ENCODE measurements at regions not wholly inside any gene's neighbourhood (a gene's known extent, or its start where the extent isn't known, plus 50 kb on each side); places are given as distances from the start of the nearest gene placed in this dataset.

GRCh38 chr7:114755856-114756255 lies 166.0 kb upstream of the MDFIC start:
- no peak for DNase-seq

GRCh38 chr7:114758661-114759227 lies 163.2 kb upstream of the MDFIC start:
- no peak for DNase-seq

- no peak for DNase-seq
Observed at GRCh38 chr7:114759347-114760062, 162.4 kb upstream of the MDFIC start.

DNA sequence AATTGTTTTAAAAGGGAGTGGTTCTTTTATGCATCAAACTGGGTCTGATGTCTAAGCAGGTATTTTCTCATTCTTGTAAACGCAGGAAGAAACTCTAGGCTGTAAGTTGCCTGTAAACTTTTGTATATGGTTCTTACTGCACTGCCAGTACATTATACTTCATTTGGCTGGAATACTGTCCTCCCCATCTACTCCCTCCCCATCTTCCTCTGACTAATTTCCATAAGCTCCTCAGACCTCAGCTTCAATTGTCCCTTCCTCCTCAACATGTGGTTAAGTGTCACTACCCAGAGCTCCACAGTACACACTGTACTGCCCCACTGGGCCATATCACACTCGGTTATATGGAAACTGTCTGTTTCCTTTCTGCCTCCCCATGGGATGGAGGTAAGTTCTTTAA lies 161.4 kb upstream of the MDFIC start:
- DNase-seq, result no peak

DNA sequence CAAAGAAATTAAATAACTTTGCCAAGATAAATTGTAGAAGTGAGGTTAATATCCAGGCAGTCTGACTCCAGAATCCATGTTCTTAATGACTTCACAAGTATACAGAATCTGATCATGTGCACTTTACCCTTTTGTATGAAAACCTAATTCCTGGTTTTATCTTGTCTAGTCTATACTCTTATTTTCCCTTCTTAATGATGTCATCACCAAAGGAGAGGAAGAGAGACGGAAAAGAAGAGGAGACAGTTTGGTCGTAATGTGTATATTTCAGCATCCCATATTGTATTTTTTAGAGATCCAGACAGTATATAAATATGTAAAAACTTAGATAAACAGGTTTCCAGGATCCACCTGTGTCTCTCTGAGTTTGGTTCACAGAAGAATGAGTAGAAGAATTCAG lies 159.9 kb upstream of the MDFIC start:
- no peak for DNase-seq

DNA sequence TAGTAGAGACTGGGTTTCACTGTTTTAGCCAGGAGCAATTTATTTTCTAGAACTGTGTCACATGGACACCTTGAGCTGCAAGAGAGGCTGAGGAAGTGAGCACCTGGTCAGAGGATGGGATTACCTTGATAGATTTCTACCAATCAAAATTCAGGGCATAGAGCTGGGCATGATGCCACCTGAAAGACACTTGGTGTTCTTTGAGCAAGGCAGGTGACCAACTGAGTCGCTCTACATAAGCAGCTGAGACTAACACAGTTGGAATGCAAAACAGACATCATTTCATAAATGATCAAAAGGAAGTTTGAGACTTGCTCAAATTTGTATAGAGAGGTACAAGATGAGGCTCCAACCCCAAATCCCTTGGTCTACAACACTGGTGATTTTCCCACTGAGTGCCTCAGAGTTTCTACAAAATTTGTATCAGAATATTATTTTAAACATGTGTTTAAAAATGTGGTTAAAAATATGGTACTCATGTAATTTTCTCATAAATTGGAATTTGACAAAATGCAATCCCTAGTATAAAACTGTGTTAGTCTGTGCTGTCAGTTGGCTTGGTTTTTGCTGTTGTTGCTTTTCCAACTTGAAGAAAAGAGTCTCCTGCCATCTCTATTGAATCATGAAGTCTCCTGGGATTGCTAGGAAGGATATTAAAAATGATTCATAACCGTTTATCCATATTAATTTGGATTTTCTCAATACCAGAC lies 156.4 kb upstream of the MDFIC start:
- no peak for DNase-seq

DNA sequence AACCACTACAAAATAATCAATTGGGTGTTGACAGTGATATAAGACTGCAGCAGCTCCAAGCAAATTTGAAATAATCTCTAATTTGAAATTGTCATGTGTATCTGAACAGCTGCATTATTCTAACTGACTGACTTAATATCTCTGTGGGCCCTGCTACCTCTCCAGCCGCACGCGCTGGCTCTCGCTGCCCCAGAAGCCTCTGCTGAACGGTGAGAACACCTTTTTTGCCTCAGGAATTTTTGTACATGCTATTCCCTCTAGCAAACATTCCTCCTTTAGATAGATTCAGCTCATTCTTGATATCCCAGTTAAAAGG lies 155.9 kb upstream of the MDFIC start:
- DNase-seq, result no peak

- DNase-seq, result no peak
Observed at GRCh38 chr7:114777288-114777687, 144.6 kb upstream of the MDFIC start.

GRCh38 chr7:114783508-114783907 lies 138.4 kb upstream of the MDFIC start:
- no peak for DNase-seq

- DNase-seq, result no peak
Observed at GRCh38 chr7:114784177-114784576, 137.7 kb upstream of the MDFIC start.

GRCh38 chr7:114784746-114785145 lies 137.1 kb upstream of the MDFIC start:
- DNase-seq, result no peak

- no peak for DNase-seq
Observed at GRCh38 chr7:114785496-114785895, 136.4 kb upstream of the MDFIC start.

- DNase-seq, result no peak
Observed at GRCh38 chr7:114786455-114786854, 135.4 kb upstream of the MDFIC start.

DNA sequence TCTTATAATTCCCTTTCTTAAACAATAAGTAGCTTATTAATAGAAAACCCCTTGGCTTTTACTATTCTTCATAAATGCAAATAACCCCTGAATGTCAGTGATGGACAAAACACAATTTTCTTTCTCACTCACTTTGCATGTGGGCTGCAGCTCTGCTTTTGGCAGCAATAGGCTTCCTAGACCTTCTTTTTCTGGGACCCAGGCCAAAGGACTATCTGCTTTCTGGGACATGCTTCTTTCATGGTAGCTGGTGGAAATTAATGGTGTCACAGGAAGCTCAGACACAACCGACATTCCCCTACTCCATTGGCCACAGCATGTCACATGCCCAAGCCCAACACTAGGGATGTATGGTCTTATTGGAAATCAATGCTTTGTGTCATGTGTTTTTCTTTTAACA lies 134.3 kb upstream of the MDFIC start:
- DNase-seq, result no peak

DNA sequence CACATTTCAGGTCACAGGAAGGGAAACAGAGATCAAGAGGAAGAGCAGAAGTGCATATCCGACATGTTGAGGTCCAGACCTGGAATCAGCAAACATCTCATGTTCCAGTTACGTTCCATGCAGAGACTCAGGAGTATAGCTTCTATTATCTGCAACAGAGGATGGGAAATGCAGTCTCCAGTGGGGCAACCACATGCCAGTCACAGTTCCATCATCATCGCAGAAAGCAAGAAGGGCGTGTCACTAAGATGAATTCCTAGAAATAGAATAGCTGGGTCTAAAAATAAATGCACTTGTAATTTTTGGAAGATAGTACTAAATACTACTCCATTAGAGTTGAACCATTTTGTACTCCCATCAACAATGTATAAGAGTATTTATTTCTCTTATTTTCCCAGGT lies 133.2 kb upstream of the MDFIC start:
- no peak for DNase-seq

- no peak for DNase-seq
Observed at GRCh38 chr7:114789161-114789560, 132.7 kb upstream of the MDFIC start.

GRCh38 chr7:114789871-114790311 lies 132.0 kb upstream of the MDFIC start:
- no peak for DNase-seq

GRCh38 chr7:114790521-114790920 lies 131.4 kb upstream of the MDFIC start:
- no peak for DNase-seq

GRCh38 chr7:114791771-114792170 lies 130.1 kb upstream of the MDFIC start:
- no peak for DNase-seq

GRCh38 chr7:114793155-114793845 lies 128.6 kb upstream of the MDFIC start:
- DNase-seq, result no peak

DNA sequence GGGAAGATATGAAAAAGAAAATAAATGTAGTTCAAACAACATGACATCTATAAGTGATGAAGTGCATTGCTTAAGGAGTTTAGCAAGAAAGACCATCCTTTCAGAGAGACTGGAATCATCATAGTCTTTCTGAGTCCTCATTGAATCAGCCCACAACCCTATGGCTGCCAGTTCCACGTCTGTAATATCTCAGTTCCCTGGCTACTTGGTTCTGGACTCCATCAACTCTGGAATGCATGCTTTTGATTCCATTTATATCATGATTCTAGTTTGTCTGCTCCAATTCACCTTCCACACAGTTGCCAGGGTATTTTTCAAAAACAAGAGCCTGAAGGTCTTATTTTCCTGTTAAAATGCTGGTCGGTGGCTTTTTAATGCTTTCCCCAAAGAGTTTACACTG lies 126.4 kb upstream of the MDFIC start:
- no peak for DNase-seq

DNA sequence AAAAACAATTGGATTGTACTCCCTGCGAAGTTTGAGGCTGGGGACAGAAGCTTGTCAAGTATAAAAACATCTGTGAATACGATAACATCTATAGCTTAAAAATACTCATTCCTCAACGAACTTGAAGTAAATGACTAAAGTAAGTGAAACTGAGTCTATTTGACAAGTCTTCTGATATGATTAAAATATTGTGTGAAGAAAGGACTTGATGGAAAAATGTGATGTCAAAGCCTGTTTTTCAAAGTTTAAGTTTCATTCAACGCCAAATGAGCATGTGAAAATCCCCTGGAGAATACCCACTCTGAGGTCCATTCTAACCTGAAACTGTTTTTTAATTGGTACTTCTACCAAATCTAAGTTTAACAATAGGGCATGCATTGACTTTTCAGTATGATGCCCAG lies 122.3 kb upstream of the MDFIC start:
- no peak for DNase-seq

DNA sequence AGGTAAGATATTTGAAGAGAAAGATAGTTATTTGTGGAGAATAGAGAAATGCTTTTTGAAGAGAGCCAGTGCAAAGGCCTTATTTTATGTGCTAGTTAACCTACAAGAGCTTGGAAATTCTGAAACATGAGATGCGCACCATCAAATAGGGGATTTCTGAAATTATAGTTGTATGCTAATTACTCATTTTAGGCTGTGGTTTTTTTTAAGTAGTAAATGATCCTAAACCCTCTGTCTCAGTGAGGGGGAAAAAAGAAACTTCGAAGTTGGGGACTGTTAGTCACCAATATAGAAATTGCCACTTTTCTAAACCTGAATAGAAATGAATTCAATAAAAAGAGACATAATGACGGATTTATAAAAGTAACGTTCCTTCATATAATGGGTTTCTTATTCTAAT lies 119.3 kb upstream of the MDFIC start:
- DNase-seq, result no peak

All from hindlimb muscle (tissue), 1 donor.